Hepatocyte (in vitro differentiated cells): ENCODE measurements at regions not wholly inside any gene's neighbourhood (a gene's known extent, or its start where the extent isn't known, plus 50 kb on each side); places are given as distances from the start of the nearest gene placed in this dataset.

ENCODE experiments used
- DNase-seq: peaks from one replicate; pipeline ENCODE4 v3.0.0-alpha.2; 2016; ENCODE audit warnings: low spot score
- H2AFZ ChIP-seq: fragments of 200-600 bp; sonication (generic); 2 replicates; pipeline ENCODE4 v1.6.0; 2016; ENCODE audit warnings: antibody characterized with exemption, mild to moderate bottlenecking
- H3K27ac ChIP-seq: fragments of 200-600 bp; sonication (generic); 2 replicates; pipeline ENCODE4 v1.5.1; 2016; ENCODE audit warnings: mild to moderate bottlenecking
- H3K27me3 ChIP-seq: fragments of 200-600 bp; sonication (generic); 2 replicates; pipeline ENCODE4 v1.6.1; 2016
- H3K36me3 ChIP-seq: fragments of 200-600 bp; sonication (generic); replicated peaks from 2 replicates; pipeline ENCODE4 v1.5.1; 2016; ENCODE audit warnings: low read depth; ENCODE audit not compliant: insufficient read depth
- H3K4me1 ChIP-seq: fragments of 200-600 bp; sonication (generic); 2 replicates; pipeline ENCODE4 v1.5.1; 2016; ENCODE audit warnings: mild to moderate bottlenecking, moderate library complexity; ENCODE audit not compliant: insufficient read depth
- H3K4me2 ChIP-seq: fragments of 200-600 bp; sonication (generic); 2 replicates; pipeline ENCODE4 v1.6.0; 2016
- H3K4me3 ChIP-seq: fragments of 200-600 bp; sonication (generic); 2 replicates; pipeline ENCODE4 v1.5.1; 2016; ENCODE audit warnings: mild to moderate bottlenecking
- H3K79me2 ChIP-seq: fragments of 200-600 bp; sonication (generic); 2 replicates; pipeline ENCODE4 v1.6.0; 2017; ENCODE audit warnings: mild to moderate bottlenecking
- H3K9me2 ChIP-seq: fragments of 200-600 bp; sonication (generic); replicated peaks from 2 replicates; pipeline ENCODE4 v1.6.0; 2017; ENCODE audit warnings: mild to moderate bottlenecking; ENCODE audit not compliant: insufficient read depth
- H3K9me3 ChIP-seq: fragments of 200-600 bp; sonication (generic); 2 replicates; pipeline ENCODE4 v1.5.1; 2016; ENCODE audit warnings: low read depth, mild to moderate bottlenecking
- H4K20me1 ChIP-seq: fragments of 200-600 bp; sonication (generic); 2 replicates; pipeline ENCODE4 v1.6.0; 2016; ENCODE audit warnings: mild to moderate bottlenecking; ENCODE audit not compliant: insufficient read depth, poor library complexity, severe bottlenecking
- CTCF ChIP-seq: fragments of 200-600 bp; sonication (generic); IDR thresholded peaks from 2 replicates; pipeline ENCODE4 v1.5.1; 2016; ENCODE audit warnings: antibody characterized with exemption, mild to moderate bottlenecking; ENCODE audit not compliant: poor library complexity
- EZH2 ChIP-seq: fragments of 200-600 bp; sonication (generic); IDR thresholded peaks from 2 replicates; pipeline ENCODE4 v1.6.1; 2016; ENCODE audit warnings: antibody characterized with exemption, mild to moderate bottlenecking, borderline replicate concordance
- EZH2phosphoT487 ChIP-seq: fragments of 200-600 bp; sonication (generic); IDR thresholded peaks from one replicate; pipeline ENCODE4 v1.6.1; 2018; ENCODE audit warnings: antibody characterized with exemption, mild to moderate bottlenecking, low read depth, moderate library complexity; ENCODE audit not compliant: unreplicated experiment, severe bottlenecking
- WGBS: methylation state at CpG from one replicate; pipeline ENCODE4 v1.1.6; 2016; ENCODE audit warnings: low lambda C conversion rate; ENCODE audit errors: missing lambda C conversion rate; 5-methylcytosine and 5-hydroxymethylcytosine counted together

GRCh38 chr4:29262986-29263385 is 1457.2 kb upstream of the PCDH7 start:
- DNase-seq: no peak
- no peaks in the 10 kb centered on the region for H3K4me1 ChIP-seq

GRCh38 chr4:29276150-29276549 is 1444.0 kb upstream of the PCDH7 start:
- Histone ChIP-seq H3K27ac (no peak overlapping the region), H2AFZ (no peak overlapping the region), H3K9me3 (no peaks in the 10 kb centered on the region), H3K4me2 (no peak overlapping the region), H3K79me2 (no peaks in the 10 kb centered on the region), H3K36me3 (no peaks in the 10 kb centered on the region), H3K9me2 (no peaks in the 10 kb centered on the region), H3K27me3 (no peaks in the 10 kb centered on the region), H3K4me3 (no peak overlapping the region), H4K20me1 (no peaks in the 10 kb centered on the region), H3K4me1 (no peaks in the 10 kb centered on the region)
- 94% methylated on average over 1 of the region's 1 CpG for WGBS
- no peak for DNase-seq
- TF ChIP-seq EZH2phosphoT487 (no peak), CTCF (no peak), EZH2 (no peak)

More at GRCh38 chr4:29262986-29263385, 1457.2 kb upstream of the PCDH7 start:
- TF ChIP-seq EZH2phosphoT487: no peak
- no peak for TF ChIP-seq EZH2
- no peak for TF ChIP-seq CTCF
- Histone ChIP-seq H2AFZ (no peak overlapping the region), H3K79me2 (no peaks in the 10 kb centered on the region), H3K9me3 (no peaks in the 10 kb centered on the region), H4K20me1 (no peaks in the 10 kb centered on the region), H3K27me3 (no peaks in the 10 kb centered on the region), H3K4me3 (no peak overlapping the region), H3K4me2 (no peak overlapping the region), H3K36me3 (no peaks in the 10 kb centered on the region), H3K9me2 (no peaks in the 10 kb centered on the region), H3K27ac (no peak overlapping the region)
- 88% methylated on average over 2 of the region's 2 CpGs for WGBS

DNA sequence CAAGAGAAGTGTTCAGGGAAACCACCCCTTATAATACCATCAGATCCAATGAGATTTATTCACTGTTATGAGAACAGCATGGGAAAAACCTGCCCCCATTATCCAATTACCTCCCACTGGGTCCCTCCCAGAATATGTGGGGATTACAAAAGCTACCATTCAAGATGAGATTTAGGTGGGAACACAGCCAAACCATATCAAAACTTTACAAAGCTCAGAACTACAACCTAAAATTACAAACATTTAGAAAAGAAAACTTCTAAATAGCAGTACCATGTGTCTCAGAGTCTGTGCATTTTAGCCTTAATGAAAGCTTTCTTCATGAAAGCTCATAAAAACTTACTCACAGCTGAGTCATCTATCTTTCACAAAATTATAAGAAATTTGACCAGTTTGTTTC is 1442.8 kb upstream of the PCDH7 start:
- Histone ChIP-seq H3K9me2 (no peaks in the 10 kb centered on the region), H3K4me1 (no peaks in the 10 kb centered on the region), H3K36me3 (no peaks in the 10 kb centered on the region), H2AFZ (no peak overlapping the region), H3K4me2 (no peak overlapping the region), H3K27me3 (no peaks in the 10 kb centered on the region), H3K27ac (no peak overlapping the region), H4K20me1 (no peaks in the 10 kb centered on the region), H3K79me2 (no peaks in the 10 kb centered on the region), H3K4me3 (no peak overlapping the region), H3K9me3 (no peaks in the 10 kb centered on the region)
- TF ChIP-seq CTCF (no peak), EZH2 (no peak), EZH2phosphoT487 (no peak)
- DNase-seq: no peak

- Histone ChIP-seq H3K9me2 (no peaks in the 10 kb centered on the region), H3K79me2 (no peaks in the 10 kb centered on the region), H3K36me3 (no peaks in the 10 kb centered on the region), H3K27ac (no peak overlapping the region), H3K9me3 (no peaks in the 10 kb centered on the region), H4K20me1 (no peaks in the 10 kb centered on the region), H3K4me1 (no peaks in the 10 kb centered on the region), H3K27me3 (no peaks in the 10 kb centered on the region), H3K4me3 (no peak overlapping the region), H2AFZ (no peak overlapping the region), H3K4me2 (no peak overlapping the region)
- no peak for DNase-seq
- 66% methylated on average over 2 of the region's 2 CpGs for WGBS
- TF ChIP-seq EZH2 (no peak), CTCF (no peak), EZH2phosphoT487 (no peak)
Observed at GRCh38 chr4:29278585-29278984, 1441.6 kb upstream of the PCDH7 start.
